Activated CD4-positive, CD25-positive, alpha-beta regulatory T cell treated with anti-CD3 and anti-CD28 coated beads, Interleukin-2, amount 50 U/mL, for 72 hours (primary cell): ENCODE measurements at regions not wholly inside any gene's neighbourhood (a gene's known extent, or its start where the extent isn't known, plus 50 kb on each side); places are given as distances from the start of the nearest gene placed in this dataset.
"Not testable (repeated sequence)": the region's sequence is repeated elsewhere in the genome, so short reads cannot be mapped to it uniquely, and the experiment has no call there.

Experiments used
- DNase-seq: peaks from one replicate; pipeline ENCODE4 v3.0.0; 2021

DNA sequence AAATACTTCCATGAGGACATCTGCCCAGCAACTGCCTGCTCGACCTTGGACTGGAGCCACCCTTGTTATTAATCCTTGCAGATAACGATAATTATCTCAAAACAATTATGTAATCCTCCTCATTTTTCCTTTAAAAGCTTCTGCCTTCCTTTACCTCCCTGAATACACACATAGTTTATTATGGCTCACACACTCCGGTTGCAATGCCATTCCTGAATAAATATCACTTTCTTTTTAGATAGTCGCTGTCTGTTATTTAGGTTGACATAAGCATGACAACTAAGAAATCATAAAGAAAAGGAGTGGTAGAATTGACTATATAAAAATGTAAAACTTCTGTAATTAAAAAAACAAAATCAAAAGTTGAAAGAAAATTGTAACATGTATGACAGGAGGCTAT is 64.8 kb downstream of the B4GALT7 start:
- not testable (repeated sequence) for DNase-seq

DNA sequence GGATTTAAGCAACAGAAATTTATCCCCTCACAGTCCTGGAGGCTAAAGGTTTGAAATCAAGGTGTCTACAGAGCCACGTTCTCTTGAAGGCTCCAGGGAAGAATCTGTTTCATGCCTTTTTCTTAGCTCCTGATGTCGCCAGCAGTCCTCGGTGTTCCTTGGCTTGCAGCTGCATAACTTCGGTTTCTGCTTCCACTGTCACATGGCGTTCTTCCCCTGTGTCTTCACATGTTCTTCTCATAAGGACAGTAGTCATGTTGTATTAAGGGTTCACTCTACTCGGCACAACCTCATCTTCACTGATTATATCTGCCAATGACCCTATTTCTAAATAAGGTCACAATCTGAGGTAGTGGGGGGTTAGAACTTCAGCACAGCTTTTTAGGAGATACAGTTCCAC is 65.2 kb downstream of the B4GALT7 start:
- DNase-seq = not testable (repeated sequence)

DNA sequence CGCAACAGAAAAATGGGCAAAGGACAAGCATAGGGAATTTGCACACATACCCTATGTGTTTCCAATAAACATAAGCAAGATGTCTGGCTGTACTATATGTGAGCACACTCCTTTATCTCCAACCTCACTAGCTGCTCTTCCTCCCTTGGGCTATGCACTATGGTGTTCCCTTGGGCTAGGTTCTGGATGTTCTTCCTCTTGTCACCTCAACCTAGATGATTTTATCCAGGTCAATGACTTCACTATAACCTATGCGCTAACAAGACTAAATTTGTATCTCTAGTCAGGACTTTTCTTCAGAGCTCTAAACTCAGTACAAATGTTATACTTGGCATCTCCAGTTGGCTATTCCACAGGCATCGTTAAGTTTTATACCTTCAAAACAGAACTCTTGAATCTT is 66.0 kb downstream of the B4GALT7 start:
- DNase-seq = not testable (repeated sequence)

DNA sequence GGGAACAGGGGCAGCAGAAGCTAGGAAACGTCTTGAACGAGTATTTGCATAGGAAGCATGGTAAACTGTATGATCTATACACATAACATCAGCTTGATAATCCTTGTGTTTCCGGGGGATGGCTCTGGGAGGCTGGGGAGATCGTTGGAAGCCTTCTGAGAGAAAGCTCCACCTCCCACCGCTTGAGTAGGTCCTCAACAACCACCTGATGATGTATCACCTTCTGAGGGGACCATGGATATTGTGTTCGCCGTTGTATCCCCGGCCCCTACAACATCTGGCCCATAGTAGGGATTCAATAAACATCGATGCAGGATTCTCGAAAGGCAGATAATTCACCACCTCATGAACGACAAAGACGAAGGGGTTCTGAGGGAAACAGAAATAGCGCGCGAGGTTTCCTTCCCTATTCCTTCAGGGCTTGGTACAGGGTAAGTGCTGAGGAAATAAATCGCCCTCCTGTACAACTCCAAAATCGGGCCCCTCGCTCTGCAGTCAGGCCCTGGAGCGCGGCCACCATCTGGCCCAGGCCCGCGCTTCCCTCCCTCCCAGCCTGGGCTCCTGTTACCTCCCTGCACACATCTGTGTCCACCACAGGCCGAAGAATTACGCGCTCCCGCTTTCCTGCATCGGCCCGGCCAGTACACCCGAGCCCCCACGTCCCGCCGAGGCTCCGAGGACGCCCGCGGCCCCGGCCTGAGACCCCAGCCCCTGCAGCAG is 71.3 kb downstream of the B4GALT7 start:
- not testable (repeated sequence) for DNase-seq

DNA sequence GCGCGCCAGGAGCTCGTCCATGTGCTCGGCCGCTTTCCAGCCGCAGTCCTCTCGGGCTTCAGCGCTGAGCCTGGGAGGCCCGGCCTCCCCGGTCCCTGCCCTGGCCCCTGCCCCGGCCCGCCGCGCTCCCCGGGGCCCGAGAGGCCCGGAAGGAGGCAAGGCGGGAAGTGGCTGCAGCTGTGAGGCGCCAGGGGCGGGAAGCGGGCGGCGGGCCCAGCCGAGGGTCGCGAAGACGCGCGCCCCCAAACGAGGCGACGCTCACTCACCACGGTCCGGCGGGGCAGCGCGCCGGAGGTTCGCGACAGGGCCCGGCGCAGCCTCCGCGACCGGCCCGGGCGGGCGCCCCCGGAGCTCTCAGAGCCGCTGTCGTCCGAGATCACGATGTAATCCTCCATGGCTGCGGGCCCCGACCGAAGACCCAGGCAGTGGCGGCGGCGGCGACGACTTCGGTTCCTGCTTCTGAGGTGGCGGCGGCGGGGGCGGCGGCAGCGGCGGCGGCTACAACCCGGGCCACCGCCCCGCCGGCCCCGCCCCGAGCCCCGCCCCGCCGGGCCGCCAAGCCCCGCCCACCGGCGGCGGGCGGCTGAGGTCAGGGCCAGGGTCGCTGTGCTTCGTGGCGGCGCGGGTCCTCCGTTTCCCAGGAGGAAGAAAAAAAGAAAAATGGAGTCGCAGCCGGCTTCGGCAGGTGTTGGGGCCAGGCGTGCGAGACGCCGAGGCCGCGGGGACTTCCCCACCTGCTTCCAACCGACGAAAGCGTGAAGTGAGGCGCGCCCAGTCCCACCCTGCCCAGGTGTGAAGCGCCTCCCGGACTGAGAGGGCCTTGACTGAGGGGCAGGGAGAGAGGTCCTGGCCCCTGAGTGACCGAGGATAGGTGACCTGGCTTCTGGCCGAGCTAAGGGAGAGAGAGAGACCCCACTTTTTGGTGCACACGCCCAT is 72.1 kb downstream of the B4GALT7 start:
- peak; percentile 80 for DNase-seq
